WERI-Rb-1 (cell line): ENCODE measurements at regions not wholly inside any gene's neighbourhood (a gene's known extent, or its start where the extent isn't known, plus 50 kb on each side); places are given as distances from the start of the nearest gene placed in this dataset.

Source experiments
- DNase-seq: peaks from one replicate; pipeline ENCODE4 v3.0.0-alpha.2; 2020
- H3K27ac ChIP-seq: fragments of 250-450 bp; sonication (Bioruptor Pico); 2 replicates; pipeline ENCODE4 v1.5.1; 2020; ENCODE audit warnings: mild to moderate bottlenecking, moderate library complexity
- H3K27me3 ChIP-seq: fragments of 250-450 bp; sonication (Bioruptor Pico); 2 replicates; pipeline ENCODE4 v1.5.1; 2021; ENCODE audit warnings: mild to moderate bottlenecking, low read depth, moderate library complexity; ENCODE audit not compliant: insufficient read depth, severe bottlenecking
- H3K36me3 ChIP-seq: fragments of 250-450 bp; sonication (Bioruptor Pico); 2 replicates; pipeline ENCODE4 v1.5.1; 2020; ENCODE audit warnings: mild to moderate bottlenecking, moderate library complexity
- H3K4me3 ChIP-seq: 2 replicates; pipeline ENCODE4 v1.5.1; 2011; ENCODE audit warnings: low read depth, mild to moderate bottlenecking, control low read depth, low read length
- H3K9me3 ChIP-seq: fragments of 250-450 bp; sonication (Bioruptor Pico); 2 replicates; pipeline ENCODE4 v1.5.1; 2021; ENCODE audit warnings: mild to moderate bottlenecking, moderate library complexity; ENCODE audit not compliant: severe bottlenecking
- CTCF ChIP-seq: IDR thresholded peaks from 2 replicates; pipeline ENCODE4 v1.5.1; 2011; ENCODE audit warnings: low read depth, mild to moderate bottlenecking, control low read depth, inconsistent platforms, low read length

GRCh38 chr15:67922106-67922675 is 82.3 kb upstream of the RNU6-1 start:
- no peak for DNase-seq
- no peak for TF ChIP-seq CTCF

GRCh38 chr15:67922971-67923945 is 83.4 kb upstream of the RNU6-1 start:
- DNase-seq, result no peak
- no peaks in the 10 kb centered on the region for H3K27me3 ChIP-seq
- no peak overlapping the region for H3K27ac ChIP-seq
- peaks cover 11% of the 10 kb centered on the region for H3K9me3 ChIP-seq
- H3K36me3 ChIP-seq, result no peaks in the 10 kb centered on the region
- TF ChIP-seq CTCF, result no peak
- no peak overlapping the region for H3K4me3 ChIP-seq

More at GRCh38 chr15:67922106-67922675, 82.3 kb upstream of the RNU6-1 start:
- Histone ChIP-seq H3K36me3 (no peaks in the 10 kb centered on the region), H3K27ac (no peak overlapping the region), H3K27me3 (no peaks in the 10 kb centered on the region), H3K9me3 (peaks cover 12% of the 10 kb centered on the region), H3K4me3 (no peak overlapping the region)

GRCh38 chr15:67924359-67924974 is 84.6 kb upstream of the RNU6-1 start:
- Histone ChIP-seq H3K36me3 (no peaks in the 10 kb centered on the region), H3K4me3 (no peak overlapping the region), H3K27ac (no peak overlapping the region), H3K27me3 (no peaks in the 10 kb centered on the region), H3K9me3 (no peaks in the 10 kb centered on the region)
- no peak for DNase-seq
- no peak for TF ChIP-seq CTCF

GRCh38 chr15:67925182-67925581 is 85.3 kb upstream of the RNU6-1 start:
- Histone ChIP-seq H3K4me3 (no peak overlapping the region), H3K9me3 (no peaks in the 10 kb centered on the region), H3K36me3 (no peaks in the 10 kb centered on the region), H3K27me3 (no peaks in the 10 kb centered on the region), H3K27ac (no peak overlapping the region)
- DNase-seq, result no peak
- TF ChIP-seq CTCF, result no peak

- no peaks in the 10 kb centered on the region for H3K27me3 ChIP-seq
- no peak overlapping the region for H3K4me3 ChIP-seq
- no peak for TF ChIP-seq CTCF
- H3K9me3 ChIP-seq, result peaks cover 3% of the 10 kb centered on the region
- DNase-seq, result no peak
- H3K27ac ChIP-seq, result no peak overlapping the region
- no peaks in the 10 kb centered on the region for H3K36me3 ChIP-seq
Observed at GRCh38 chr15:67927501-67928168, 87.8 kb upstream of the RNU6-1 start.
